Lung microvascular endothelial cell (primary cell): ENCODE measurements at regions not wholly inside any gene's neighbourhood (a gene's known extent, or its start where the extent isn't known, plus 50 kb on each side); places are given as distances from the start of the nearest gene placed in this dataset.

ENCODE experiments used
- DNase-seq, 2 donors: peaks; one replicate each; pipeline versions ENCODE4 v3.0.0 to v3.0.0-alpha.2; 2010; ENCODE audit warnings: low read depth in 2 of 2

- peak in 1 of 2 donors; percentile 84 for DNase-seq
Measured at GRCh38 chr4:38189445-38189844, 229.2 kb downstream of the PTTG2 start.

GRCh38 chr4:38190717-38191178 is 230.6 kb downstream of the PTTG2 start:
- peak in 1 of 2 donors; percentile 83 for DNase-seq

GRCh38 chr4:38192516-38192915 is 232.3 kb downstream of the PTTG2 start:
- no peak for DNase-seq

GRCh38 chr4:38193236-38193863 is 233.2 kb downstream of the PTTG2 start:
- no peak for DNase-seq

GRCh38 chr4:38194047-38194602 is 233.9 kb downstream of the PTTG2 start:
- DNase-seq = no peak

GRCh38 chr4:38195486-38195885 is 235.3 kb downstream of the PTTG2 start:
- no peak for DNase-seq

GRCh38 chr4:38195911-38196310 is 235.7 kb downstream of the PTTG2 start:
- no peak for DNase-seq

GRCh38 chr4:38202242-38202641 is 242.0 kb downstream of the PTTG2 start:
- DNase-seq = no peak

- DNase-seq = no peak
Measured at GRCh38 chr4:38203609-38204008, 243.4 kb downstream of the PTTG2 start.

- DNase-seq = no peak
Measured at GRCh38 chr4:38204339-38205035, 244.3 kb downstream of the PTTG2 start.

- no peak for DNase-seq
Measured at GRCh38 chr4:38205261-38205660, 245.1 kb downstream of the PTTG2 start.

- no peak for DNase-seq
Measured at GRCh38 chr4:38207110-38207457, 246.9 kb downstream of the PTTG2 start.

GRCh38 chr4:38209654-38210053 is 249.5 kb downstream of the PTTG2 start:
- no peak for DNase-seq

GRCh38 chr4:38210396-38211114 is 250.4 kb downstream of the PTTG2 start:
- peak; percentile 32 to 91 for DNase-seq

- no peak for DNase-seq
Measured at GRCh38 chr4:38211885-38212284, 251.7 kb downstream of the PTTG2 start.

GRCh38 chr4:38213083-38213805 is 253.0 kb downstream of the PTTG2 start:
- no peak for DNase-seq

- no peak for DNase-seq
Measured at GRCh38 chr4:38222892-38223291, 262.7 kb downstream of the PTTG2 start.

GRCh38 chr4:38223306-38223705 is 263.1 kb downstream of the PTTG2 start:
- peak in 1 of 2 donors; percentile 36 for DNase-seq

GRCh38 chr4:38223782-38224236 is 263.6 kb downstream of the PTTG2 start:
- DNase-seq = no peak

- DNase-seq = no peak
Measured at GRCh38 chr4:38224850-38225249, 264.7 kb downstream of the PTTG2 start.

GRCh38 chr4:38226170-38226569 is 266.0 kb downstream of the PTTG2 start:
- no peak for DNase-seq
